ENCODE measurements at regions not wholly inside any gene's neighbourhood (a gene's known extent, or its start where the extent isn't known, plus 50 kb on each side); places are given as distances from the start of the nearest gene placed in this dataset.

- TF ChIP-seq CTCF (IDR thresholded peaks at IDR 0.05) (no peak), POLR2A (IDR thresholded peaks at IDR 0.05) (no peak)
These were observed 862.6 kb downstream of the EFNB2 start for GRCh38 chr13:105672881-105673280.
